Stimulated activated CD8-positive, alpha-beta memory T cell treated with anti-CD3 and anti-CD28 coated beads, Interleukin-2, amount 100 ng/mL, for 1 hour (primary cell): ENCODE measurements at regions not wholly inside any gene's neighbourhood (a gene's known extent, or its start where the extent isn't known, plus 50 kb on each side); places are given as distances from the start of the nearest gene placed in this dataset.
"Not testable (repeated sequence)": the region's sequence is repeated elsewhere in the genome, so short reads cannot be mapped to it uniquely, and the experiment has no call there.

ENCODE experiments used
- DNase-seq, 2 donors: peaks; one replicate each; pipeline ENCODE4 v3.0.0-alpha.2; 2020; ENCODE audit warnings: low read depth in 2 of 2

DNA sequence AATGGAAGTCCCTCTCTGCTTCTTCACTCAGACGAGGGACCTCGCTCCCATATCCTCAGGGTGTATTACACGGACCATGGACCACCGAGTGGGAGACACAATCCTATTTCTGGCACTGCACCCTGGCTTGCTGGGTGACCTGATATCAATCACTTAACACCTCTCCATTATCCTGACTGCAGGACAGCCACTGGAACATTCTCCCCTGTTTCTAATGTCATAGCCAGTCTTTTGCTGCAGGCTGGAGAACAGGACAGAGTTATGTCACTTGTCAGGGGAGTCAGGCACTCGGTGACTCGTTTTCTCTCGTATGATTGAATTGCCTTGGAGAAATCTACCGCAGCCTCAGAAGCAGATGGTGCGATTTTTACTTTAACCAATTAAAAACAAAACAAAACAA lies 219.1 kb upstream of the IGFBP7 start:
- DNase-seq = no peak

DNA sequence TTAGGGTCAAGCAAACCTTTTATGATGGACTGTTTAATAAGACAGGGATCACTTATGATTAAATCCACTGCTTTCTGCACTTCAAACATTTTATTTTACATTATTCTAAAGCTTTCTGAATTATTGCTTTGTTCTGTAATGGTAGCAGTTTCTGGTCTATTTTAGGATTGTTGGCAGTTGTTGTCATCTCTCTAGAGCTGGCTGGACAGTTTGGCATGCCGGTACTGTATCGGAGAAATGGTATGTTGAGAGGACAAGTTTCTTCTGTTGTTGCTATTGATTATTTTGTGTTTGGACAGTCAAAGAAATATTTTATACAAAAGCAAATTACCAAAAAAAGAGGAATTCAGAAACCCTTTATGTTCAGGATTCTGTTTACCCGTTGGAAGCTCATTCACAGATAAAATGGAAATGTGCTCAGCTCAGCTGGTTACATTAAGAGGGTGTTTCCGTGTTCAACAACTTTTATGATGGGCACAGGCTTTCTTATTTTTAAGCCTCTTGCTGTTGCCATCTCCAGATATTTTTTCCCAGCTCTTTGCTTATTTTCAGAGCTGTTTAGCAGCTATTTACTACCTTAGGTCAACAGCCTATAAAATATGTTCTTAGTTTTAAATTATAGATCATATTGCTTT lies 214.6 kb upstream of the IGFBP7 start:
- no peak for DNase-seq

DNA sequence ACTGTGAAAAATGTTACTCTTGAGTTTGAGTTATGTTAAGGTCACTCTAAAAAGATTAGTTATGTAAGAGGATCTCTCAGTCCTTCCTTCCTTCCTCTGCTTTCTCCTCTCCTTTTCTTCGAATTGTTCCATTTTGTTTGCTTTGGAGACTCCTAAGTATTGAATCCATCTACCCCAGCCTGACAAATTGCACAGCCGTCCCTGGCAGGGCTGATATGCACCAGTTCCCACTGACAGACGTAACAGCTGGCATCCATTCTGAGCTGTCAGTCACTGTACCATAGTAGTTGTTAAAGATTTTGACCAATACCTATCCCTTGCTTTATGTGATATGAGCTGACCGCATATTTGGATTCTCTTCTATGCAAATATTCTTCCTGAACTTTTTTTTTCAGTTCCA lies 210.7 kb upstream of the IGFBP7 start:
- DNase-seq = no peak

DNA sequence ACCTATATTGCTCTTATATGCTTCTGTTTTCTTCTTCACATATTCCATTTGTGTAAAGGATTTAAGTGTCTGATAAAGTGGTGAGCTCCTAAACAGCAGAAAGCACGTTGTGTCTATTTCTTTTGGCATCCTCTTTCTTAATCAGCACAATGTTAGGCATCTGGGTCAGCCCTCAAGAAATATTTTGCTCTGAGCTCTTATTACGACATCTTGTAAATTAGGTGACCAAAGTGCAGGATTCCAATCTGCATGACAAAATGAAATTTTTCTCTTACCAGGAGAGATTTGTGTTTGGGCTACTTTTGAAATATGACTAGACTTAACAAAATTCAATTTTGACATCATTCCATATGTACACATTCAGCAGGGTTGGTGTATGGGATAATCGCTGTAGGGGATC lies 210.0 kb upstream of the IGFBP7 start:
- no peak for DNase-seq

DNA sequence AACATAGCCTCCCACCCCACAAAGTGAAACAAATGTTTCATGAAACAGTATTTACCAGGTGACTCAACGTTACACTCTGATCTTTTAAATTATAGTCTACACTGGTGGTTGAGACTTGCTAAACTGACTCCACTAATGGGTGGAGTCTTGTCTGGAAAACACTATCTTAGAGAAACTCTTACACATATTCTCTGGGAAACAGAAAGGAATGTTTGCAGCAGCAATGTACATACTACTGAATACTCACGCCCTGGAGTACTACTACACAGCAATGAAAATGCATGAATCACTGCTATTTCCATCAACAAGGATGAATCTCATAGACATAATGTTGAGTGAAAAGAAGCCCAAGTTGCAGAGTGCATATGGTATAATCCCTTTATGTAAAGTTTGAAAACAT lies 208.5 kb upstream of the IGFBP7 start:
- DNase-seq = no peak

DNA sequence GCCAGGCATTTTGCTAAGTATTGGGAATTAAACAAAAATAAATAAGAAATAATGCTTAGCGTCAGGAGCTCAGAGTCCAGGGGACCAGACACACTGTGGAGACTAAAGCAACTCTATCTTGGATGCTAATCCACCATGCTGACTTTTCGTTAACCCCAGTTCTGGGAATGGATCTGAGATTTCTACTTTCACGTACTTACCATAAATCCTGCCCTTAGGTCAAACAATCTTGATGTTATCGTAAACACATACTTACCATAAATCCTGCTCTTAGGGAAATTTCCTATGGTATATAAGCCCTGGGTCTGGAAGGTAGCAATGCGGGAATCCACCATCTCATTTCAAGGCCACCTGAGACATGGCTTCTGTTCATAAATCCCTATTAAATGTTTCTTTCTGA lies 204.5 kb upstream of the IGFBP7 start:
- DNase-seq = no peak

DNA sequence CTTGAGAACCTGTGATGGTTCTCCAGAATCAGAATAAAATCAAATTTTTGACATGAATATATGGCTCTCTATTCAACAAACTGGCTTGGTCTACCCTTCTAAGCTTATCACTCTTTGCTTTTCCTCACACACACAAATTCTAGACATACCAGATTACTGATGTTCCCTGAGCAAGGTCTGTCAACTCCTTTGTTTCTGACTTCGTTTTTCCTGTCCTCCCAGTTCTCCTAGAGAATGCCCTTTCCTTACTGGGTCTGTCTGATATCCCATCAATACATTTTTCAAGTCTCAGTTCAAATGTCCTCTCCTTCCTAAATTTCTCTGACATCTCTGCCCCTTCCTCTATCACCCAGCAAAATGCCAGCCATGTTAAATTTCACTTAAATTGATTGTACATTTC lies 202.1 kb upstream of the IGFBP7 start:
- no peak for DNase-seq

DNA sequence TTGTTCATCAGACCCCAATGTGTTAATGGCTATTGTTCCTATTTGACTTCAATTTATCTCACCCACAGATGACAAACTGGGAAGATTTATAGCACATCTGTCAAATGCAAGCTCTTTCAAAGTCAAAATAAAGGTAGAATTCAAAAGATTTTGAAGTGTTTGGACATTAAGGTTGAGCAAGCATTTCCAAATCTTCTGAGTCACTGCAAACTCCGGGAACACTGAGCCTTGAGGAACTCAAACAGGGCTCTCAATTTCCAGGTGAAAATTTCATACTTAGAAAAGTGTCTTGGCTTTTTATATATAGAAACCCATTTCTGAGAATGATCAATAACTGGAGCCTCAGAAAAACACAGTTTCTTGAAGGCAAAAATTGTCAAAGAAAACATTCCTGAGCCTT lies 199.5 kb upstream of the IGFBP7 start:
- DNase-seq = no peak

DNA sequence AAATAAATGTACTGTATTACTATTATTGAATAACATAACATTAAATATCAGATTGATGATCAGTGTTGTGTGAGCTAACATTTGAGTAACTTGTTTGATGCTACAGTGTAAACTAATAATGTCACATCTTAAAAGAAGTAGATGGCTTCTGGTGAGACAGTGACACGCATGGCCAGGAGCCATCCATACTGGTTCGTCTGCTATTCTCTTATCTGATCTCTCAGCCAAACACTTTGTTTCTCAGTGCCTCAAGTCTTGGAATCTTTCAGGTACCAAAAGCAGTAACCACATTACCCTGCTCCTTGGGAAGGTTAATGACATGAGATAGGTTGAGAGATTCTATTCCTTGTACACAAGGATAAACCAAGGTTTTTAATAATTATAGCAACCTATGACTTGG lies 198.1 kb upstream of the IGFBP7 start:
- DNase-seq = no peak

DNA sequence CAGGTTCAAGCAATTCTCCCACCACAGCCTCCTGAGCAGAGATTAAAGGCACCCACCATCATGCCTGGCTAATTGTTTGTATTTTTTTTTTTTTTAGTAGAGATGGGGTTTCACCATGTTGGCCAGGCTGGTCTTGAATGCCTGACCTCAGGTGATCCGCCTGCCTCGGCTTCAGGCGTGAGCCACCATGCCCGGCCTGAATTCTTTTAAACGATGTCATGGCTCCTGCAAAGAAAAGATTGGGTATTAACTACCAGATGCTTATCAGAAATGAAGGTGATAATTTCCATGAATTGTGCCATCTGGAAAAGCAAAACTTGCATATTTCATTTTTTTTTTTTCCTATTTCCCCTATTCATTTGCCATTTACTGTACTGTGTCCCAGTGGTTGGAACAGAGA lies 195.7 kb upstream of the IGFBP7 start:
- no peak for DNase-seq

DNA sequence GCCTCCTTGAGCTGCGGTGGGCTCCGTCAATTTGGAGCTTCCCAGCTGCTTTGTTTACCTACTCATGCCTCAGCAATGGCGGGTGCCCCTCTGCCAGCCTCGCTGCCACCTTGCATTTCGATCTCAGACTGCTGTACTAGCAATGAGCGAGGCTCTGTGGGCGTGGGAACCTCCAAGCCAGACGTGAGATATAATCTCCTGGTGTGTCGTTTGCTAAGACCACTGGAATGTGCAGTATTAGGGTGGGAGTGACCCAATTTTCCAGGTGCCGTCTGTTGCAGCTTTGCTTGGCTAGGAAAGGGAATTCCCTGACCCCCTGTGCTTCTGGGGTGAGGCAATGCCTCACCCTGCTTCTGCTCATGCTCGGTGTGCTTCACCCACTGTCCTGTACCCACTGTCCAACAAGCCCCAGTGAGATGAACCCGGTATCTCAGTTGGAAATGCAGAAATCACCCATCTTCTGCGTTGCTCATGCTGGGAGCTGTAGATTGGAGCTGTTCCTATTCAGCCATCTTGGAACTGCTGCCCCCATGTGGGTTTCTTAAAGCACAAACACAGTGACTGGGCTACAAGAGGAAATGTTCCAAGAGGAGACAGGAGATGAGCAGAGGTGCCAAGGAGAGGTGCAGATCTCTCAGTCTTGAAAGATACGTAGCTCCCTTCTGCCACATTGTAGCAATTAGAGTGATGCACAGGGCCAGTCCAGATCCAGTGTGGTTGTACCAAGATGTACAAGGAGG lies 193.0 kb upstream of the IGFBP7 start:
- DNase-seq = no peak

DNA sequence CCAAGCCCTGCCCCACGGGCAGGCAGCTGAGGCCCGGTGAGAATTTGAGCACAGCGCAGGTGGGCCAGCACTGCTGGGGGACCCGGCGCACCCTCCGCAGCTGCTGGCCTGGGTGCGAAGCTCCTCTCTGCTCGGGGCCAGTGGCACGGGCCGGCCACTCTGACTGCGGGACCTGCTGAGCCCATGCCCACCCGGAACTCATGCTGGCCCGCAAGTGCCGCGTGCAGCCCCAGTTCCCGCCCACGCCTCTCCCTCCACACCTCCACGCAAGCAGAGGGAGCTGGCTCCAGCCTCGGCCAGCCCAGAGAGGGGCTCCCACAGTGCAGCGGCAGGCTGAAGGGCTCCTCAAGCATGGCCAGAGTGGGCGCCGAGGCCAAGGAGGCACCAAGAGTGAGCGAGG lies 190.1 kb upstream of the IGFBP7 start:
- DNase-seq = not testable (repeated sequence)

DNA sequence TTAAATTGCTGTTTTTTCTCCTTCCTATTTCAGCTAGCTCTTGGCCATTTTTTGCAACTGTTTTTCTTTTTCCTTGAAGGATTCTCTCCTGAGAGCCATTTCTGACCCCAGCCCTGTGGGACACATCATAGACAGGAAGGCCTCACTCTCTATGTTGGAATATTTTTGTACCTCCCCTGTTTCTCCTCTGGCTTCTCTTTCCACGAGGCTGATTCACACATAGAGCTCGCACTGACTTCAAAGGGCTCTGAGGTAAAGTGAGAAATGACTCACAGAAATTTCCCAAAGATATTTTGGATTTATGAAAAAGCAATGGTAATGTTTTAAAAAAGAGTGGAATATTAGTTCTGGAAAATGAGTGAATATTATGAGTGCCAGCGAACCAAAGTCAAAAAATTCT lies 181.7 kb upstream of the IGFBP7 start:
- DNase-seq = no peak

DNA sequence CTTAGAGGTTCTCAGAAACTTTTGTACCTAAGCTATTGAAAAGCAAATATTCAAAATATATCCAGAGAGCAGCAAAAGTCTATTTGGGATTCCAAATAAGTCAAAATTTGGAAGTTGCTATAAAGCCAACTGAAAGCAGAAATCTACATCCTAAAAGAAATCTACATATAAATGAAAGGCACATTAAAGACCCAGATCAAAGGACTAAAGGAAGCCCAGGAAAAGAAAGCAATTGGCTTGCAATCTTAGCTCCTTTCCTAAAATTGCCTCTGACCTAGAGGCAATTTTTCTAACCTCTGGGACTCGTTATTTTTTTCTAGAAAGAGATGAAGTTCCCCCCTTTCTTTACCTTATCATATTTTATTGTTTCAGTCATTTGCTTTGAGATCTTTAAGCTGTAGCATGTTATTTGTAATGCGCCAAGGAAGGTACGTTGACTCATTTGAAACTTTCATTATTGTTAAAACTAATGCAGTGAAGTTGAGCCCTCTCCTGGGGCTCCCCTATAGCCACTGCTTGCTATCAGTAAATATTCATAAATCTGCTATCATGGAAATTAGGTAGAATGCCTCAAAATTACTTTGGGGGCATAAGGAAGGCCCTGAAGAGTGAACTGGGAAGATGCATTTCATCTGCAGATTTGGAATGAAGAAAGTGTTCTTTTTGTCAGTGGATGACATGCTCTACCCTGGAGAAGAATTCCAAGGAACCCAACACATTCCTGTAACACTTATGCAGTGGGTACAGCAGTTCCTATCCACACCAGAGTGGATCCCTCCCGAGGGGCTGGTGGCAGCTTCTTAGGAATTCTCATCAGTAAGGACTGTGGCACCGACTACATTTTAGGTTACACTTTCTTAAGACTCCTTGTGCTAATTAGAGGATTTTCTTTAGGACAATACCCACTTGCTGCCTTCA lies 177.8 kb upstream of the IGFBP7 start:
- DNase-seq = no peak

DNA sequence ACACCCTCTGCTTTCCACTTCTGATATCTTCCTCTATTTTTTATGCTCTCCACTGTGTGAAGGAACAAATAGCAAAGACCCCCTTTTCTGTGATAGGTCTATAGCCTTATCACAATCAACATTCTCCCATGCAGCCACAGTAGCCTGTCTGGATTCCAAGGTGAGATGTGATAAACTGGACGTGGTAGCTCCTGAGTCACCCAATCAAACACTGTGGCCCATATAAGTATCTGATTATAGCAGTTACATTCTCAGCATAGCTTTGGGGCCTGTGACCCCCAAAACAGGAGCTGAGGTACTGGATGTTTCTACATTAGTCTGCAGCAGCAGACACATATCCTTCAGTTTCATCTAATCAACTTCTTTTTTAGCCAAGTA lies 172.7 kb upstream of the IGFBP7 start:
- no peak for DNase-seq

DNA sequence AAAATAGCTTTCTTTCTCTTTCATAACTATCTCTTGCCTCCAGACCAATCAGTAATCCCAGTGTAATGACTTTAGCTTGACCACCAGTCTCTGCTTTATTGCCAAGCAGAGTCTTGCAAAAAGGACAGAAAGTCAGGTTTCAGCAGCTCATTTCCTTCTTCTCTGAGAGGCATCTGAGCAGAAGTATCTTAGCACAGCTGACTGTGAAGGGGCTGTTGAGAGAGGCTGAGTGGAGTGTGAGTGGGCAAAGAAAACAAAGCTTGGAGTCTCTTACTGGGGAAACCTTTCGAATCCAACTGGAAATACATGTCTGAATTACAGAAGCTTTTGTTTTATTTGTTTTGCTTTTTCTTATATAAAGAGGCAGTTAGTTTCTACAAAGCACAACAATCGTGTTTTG lies 170.3 kb upstream of the IGFBP7 start:
- no peak for DNase-seq

DNA sequence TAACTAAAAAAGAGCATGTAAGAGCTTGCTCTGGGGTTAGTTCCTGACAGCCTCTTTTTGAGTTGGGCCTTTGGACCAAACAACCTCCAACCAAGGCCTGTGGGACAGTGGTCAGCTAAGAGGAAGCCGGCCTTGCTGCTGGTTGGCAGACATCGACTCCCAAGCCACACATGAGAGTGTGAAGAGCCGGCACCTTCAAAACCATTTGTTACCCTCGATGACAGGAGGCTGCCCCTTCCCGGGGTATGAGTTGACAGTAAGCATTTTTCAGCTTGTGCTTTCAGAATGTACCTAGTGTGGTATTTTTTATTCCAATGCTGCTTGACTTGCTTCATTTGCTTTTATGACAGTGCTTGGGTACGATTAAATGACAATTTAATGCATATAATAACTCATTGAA lies 168.6 kb upstream of the IGFBP7 start:
- no peak for DNase-seq

DNA sequence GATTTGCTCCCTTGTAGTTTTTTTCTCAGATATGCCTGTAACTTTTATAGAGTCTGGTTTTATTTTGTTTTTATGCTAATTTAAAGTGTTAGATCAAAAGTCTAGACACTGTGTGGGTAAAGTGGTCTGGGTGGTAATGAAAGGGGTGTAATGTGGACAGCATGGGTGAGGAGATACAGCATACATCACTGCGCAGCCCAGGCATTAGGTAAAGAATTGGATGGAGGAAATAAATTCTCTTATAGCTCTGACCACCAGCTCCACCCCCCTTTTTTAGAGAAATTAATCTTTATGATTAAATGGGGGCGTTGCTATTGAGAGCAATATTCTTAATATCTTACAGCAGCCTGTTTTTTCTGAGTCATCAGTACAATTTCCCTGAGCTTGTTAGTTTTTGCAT lies 163.9 kb upstream of the IGFBP7 start:
- no peak for DNase-seq

DNA sequence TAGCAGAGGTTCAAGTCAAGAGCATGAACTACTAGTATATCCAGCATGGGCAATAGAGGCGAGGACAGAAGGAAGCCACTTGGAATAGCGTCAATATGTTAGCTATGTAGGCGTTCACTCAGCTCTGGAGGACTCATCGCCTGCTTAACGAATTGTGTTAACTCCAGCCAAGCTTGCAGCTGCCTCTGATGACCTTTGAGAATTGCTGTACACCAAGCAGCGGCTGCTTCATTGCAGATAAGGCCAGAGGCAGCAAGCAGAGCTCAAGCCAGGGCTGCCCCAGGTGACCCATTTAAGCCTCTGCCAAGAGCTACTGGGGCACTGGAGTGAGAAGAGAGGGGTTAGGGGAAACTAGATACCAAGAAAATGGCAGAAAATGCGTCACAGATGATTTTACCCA lies 160.2 kb upstream of the IGFBP7 start:
- DNase-seq = no peak

DNA sequence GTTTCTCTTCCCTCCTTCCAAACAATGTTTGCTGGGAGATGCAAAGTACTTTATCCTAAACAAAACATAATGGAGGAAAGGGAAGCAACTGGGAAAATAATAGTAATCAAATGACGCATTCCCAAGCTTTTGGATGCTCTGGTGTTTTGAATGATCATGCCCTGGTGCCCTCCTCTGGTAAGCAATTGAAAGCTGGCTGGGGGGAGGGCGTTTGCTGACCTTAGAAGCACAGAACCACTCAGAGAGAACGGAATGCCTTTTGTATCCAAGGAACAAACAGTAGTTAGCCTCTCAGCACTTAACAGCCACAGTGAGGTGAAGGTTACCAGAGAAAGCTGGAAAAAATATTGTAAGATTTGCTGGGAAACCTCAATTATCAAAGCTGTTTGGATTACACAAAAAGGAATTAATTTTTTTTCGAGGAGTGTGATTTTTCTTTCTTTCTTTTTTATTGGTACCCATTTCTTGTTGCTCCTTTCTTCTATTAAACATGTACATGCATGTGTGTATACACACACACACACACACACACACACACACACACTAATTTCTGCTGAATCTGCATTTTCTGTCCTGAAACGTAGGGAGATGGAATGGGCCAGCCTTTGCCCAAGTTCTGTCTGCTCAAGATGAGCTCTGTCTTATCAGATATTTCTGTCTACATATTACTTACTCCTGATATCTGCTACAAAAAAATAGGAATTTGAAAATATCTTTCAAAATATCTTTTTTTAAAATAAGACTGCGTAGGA lies 155.8 kb upstream of the IGFBP7 start:
- no peak for DNase-seq

DNA sequence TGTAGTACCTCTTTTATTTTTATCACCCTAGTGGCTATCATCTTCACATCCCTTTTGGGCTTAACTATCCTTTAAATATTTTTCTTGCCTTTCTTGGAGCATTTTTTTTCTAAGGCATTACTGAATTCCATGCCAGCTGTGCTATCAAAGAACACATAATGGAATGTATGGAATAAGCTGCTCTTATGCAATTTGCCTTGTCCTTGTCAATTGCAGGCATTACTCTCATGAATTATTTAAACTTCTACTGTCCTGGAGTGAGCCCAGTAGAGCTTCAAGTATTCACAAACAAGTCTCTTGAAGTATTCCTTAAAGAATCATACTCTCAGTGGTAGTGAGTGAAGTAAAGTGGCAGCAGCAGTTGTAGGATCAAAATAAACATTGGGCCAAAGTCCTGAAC lies 144.6 kb upstream of the IGFBP7 start:
- no peak for DNase-seq

DNA sequence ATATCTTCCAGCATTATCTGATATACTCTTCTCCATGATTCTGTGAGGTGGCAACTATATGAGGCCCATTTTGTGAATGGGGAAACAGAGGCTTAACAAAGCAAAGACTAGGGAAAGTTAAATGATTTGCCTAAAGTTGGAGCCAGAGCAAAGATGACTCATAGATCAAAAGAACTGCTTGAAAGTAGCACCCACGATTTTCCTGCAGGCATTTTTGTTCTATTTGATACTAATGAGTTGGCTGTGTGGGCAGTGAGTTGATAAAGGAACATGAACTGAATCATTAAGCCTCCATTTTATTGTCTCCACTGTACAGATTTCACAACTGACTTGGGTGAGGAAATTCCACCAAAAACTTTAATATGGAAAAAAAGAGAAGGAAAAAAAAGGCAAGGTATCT lies 138.9 kb upstream of the IGFBP7 start:
- DNase-seq = no peak
